IMR-90 (cell line): ENCODE measurements at regions not wholly inside any gene's neighbourhood (a gene's known extent, or its start where the extent isn't known, plus 50 kb on each side); places are given as distances from the start of the nearest gene placed in this dataset.

Source experiments
- POLR2A ChIP-seq: IDR thresholded peaks from 2 replicates; pipeline ENCODE4 v1.6.1; 2012; ENCODE audit warnings: mild to moderate bottlenecking, low read depth, low read length
- RAD21 ChIP-seq: IDR thresholded peaks from 2 replicates; pipeline ENCODE4 v1.6.1; 2012; ENCODE audit warnings: low read length, improper control_type of control experiment
- TF ChIP-seq, protein P1 (sequence below): conservative IDR thresholded peaks from 2 replicates; pipeline ENCODE4 v1.5.1; 2012; ENCODE audit warnings: mild to moderate bottlenecking, low read depth, low read length, improper control_type of control experiment

DNA sequence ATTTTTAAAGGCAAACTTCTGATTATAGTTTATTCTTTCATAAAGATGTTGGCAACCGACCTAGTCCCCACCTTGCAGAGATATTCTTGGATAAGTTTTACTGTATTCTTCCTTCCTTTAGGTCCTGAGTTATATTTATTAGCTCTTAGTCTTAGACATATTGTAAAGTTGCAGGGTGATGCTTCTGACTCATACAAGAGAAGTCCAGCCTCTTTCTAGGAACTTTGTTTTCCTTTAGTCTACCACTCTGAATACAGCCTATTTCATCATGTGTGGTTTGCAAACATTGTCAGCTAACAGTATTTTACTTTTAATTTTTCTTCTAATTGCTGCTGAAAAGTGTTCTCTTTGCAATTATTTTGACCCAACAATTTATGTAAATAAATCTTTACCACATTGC, 686.7 kb downstream of the COL12A1 start:
- TF ChIP-seq, protein P1, sequence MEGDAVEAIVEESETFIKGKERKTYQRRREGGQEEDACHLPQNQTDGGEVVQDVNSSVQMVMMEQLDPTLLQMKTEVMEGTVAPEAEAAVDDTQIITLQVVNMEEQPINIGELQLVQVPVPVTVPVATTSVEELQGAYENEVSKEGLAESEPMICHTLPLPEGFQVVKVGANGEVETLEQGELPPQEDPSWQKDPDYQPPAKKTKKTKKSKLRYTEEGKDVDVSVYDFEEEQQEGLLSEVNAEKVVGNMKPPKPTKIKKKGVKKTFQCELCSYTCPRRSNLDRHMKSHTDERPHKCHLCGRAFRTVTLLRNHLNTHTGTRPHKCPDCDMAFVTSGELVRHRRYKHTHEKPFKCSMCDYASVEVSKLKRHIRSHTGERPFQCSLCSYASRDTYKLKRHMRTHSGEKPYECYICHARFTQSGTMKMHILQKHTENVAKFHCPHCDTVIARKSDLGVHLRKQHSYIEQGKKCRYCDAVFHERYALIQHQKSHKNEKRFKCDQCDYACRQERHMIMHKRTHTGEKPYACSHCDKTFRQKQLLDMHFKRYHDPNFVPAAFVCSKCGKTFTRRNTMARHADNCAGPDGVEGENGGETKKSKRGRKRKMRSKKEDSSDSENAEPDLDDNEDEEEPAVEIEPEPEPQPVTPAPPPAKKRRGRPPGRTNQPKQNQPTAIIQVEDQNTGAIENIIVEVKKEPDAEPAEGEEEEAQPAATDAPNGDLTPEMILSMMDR, result no peak
- TF ChIP-seq POLR2A, result no peak
- no peak for TF ChIP-seq RAD21
